GM18519 (cell line): ENCODE measurements at regions not wholly inside any gene's neighbourhood (a gene's known extent, or its start where the extent isn't known, plus 50 kb on each side); places are given as distances from the start of the nearest gene placed in this dataset.

ENCODE experiments used
- ATAC-seq: cut with Tn5 transposase; IDR thresholded peaks from one replicate; pipeline ENCODE4 v1.9.1; 2021; ENCODE audit warnings: mild to moderate bottlenecking, moderate library complexity; ENCODE audit not compliant: unreplicated experiment, low FRiP score

GRCh38 chr10:91035650-91036292 lies 114.9 kb upstream of the ANKRD1 start:
- no peak for ATAC-seq

GRCh38 chr10:91036807-91037411 lies 116.0 kb upstream of the ANKRD1 start:
- no peak for ATAC-seq

- no peak for ATAC-seq
These were observed 118.1 kb upstream of the ANKRD1 start for GRCh38 chr10:91038971-91039370.

DNA sequence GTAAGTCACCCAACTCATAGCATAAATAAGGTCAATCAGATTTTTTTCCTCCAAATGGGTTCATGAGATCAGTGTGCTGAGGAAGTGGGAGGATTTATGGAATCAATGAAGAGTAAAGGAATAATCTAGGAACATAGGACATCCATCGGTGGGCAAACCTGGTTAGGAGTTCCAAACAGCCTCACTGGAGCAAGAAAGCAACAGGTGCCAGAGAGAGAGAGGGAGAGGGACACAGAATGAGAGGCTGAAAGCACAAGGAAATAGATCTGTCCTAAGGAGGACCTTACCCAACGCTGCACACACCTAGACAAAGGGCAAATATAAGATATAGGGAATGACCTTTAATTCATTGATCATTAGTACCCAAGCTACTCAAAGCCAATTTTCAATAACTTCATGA lies 119.5 kb upstream of the ANKRD1 start:
- ATAC-seq: no peak

DNA sequence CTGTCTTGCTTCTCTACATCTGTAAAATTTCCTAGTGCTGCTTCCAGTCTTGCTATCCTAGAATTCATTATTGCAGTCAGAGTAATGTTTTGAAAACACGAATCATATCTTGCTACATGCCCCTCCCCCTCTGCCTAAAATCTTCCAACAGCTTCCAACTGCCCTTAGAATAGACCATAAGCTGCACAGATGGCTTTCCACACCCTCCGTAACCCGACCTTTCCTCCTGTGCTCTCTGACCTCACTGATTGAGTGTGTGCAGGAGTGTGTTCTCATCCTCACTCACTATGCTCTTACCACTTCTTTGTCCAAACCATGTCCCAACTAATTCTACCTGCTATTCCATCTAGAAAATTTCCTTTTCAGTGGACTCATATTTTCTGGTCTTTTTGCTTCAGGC lies 121.2 kb upstream of the ANKRD1 start:
- no peak for ATAC-seq

DNA sequence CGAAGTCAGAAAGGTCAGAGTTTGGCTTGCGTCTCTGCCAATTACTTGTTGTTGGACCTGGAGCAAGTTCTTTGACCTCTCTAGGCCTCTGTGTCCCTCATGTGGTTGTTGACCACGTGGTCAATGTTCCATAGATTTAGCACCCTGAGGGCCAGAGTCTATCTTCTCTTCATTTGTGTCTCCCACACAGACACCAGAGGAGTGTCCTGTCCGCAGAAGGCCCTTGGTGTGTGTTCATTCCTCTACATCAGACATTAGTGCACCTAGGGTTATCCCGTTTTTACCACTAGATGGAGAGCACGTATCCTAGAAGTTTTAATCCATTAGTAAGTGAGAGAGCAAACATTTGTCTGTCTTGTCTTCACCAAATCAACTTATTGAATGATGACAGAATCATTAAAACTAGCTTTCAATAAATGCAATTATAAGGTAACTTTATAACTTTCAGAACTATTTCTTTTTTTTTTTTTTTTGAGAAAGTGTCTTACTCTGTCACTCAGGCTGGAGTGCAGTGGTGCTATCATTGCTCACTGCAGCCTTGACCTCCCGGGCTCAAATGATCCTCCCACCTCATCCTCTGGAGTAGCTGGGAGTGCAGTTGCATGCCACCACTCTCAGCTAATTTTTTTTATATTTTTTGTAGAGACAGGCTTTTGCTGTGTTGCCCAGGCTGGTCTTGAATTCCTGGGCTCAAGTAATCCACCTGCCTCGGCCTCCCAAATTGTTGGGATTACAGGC lies 122.5 kb upstream of the ANKRD1 start:
- no peak for ATAC-seq

- no peak for ATAC-seq
These were observed 126.0 kb upstream of the ANKRD1 start for GRCh38 chr10:91046869-91047268.

DNA sequence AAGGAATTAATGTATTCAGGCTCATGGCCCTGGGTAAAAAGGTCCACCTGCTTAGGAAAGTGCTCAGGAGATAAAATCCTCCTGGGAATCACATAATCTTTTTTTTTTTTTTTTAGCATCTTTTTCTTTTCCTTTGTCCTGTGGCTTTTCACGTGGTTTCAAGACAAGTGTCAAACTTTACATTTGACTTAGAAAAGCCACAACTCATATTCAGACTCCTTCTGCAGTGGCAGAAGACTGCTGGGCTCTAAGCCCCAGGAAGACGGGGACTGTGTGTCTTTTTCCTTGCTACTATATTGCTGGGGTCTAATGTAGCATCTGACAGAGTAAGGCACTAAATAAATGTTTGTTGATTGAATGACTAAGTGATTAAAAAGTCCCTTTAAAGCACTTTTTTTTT lies 127.5 kb upstream of the ANKRD1 start:
- no peak for ATAC-seq

- no peak for ATAC-seq
These were observed 128.6 kb upstream of the ANKRD1 start for GRCh38 chr10:91049296-91049987.

DNA sequence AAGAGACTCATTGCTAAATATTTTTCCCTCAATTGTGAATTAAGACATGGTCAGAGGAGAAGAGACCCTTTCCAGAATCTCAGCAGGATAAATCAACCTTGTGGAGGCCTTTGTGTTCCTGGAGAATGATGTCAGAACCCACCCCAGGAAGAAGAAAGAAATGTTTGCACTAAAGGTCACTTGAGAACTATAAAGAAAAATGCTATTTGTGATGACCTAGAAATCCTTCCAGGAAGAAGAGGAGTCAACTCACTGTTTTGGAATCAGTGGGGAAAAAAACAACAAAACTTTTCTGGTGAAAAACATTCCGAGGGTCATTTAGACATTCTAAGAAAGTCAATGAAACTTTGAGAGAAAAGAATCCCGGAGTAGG lies 129.1 kb upstream of the ANKRD1 start:
- ATAC-seq: no peak

- ATAC-seq: no peak
These were observed 129.6 kb upstream of the ANKRD1 start for GRCh38 chr10:91050371-91051034.

DNA sequence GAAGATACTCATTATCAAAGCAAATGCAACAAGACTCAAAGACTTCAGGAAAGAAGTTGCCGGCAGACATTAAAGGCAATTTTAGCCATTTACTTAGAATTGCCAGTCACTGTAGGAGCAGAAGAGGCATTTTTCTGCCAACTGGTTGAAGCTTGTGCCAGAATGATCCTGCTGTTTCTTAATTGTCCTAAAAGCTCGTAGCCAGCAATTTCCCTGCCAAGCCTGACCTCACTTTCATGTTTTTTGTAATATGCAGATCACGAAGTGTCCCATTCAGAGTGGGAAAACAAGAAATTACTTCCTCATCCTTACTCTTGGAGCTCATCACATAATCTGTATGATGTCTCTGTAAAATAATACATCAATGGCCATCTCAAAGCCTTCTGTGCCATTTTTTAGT lies 130.9 kb upstream of the ANKRD1 start:
- no peak for ATAC-seq

- ATAC-seq: no peak
These were observed 133.4 kb upstream of the ANKRD1 start for GRCh38 chr10:91054325-91054724.

GRCh38 chr10:91061187-91061586 lies 140.3 kb upstream of the ANKRD1 start:
- ATAC-seq: no peak

GRCh38 chr10:91061608-91062007 lies 140.7 kb upstream of the ANKRD1 start:
- no peak for ATAC-seq

DNA sequence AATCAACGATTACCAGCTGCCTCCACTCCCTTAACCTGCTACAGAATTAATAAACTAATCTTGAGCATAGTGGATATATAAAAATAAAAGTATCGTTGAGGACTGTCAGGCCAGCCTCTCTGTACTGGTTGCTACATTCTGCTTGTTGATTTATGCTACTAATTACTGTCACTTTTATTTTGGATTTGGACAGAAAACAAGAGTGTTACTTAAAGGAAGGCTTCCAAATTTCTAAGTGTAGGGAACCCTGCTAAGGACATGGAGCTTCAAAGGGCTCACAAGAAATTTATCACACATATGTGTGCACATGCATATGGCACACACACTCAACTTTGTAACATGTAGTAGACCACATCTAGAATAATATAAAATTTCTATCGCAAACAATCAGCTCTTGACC lies 141.2 kb upstream of the ANKRD1 start:
- ATAC-seq: no peak

DNA sequence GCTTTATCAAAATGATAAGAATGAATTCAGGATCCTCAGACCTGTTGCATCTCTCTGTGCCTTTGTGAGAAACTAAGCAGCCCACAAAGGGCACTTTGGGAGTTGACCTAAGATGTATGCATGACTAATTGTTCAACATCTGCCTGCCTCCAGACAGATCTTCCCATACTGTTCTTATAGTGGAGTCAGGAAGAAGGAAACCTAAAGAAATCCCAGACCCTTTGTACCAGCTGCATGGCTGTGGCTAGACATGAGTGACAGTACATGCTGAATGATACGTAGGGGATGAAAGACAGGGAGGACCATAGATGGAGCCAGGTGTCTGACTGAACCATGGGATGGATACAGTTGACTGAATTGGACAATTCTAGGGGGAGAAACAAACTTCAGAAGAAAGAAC lies 148.7 kb upstream of the PCGF5 start:
- no peak for ATAC-seq

DNA sequence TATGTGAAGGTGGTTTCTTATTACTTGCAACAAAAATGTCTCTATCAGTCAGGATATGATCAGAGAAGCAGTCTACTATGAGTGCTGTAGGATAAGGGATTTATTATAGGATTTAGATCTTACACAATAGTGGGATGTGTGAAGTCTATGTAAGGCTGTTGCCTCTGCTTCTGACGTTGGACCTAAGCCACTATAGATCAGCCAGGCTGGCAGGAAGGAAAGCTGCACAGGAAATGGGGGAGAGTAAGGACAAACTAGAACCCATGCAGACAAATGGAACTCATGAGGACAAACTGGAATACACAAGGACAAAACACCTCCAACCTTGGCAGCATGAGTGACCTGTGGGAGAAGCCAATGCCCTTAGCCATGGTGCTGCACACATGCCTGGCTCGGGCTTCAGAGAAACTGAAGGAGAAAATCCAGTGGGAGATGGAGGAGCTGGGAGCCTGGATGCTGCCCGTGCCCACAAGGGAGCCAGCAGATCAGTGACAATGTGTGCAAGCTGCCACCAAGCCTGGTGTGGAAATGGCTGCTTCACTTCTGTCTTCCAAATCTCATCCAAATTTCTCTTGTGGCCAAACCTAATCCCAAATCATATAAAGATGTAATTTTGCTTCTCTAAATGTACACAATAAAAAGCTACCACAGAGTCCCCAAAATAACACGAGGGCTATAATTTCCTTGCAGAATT lies 147.0 kb upstream of the PCGF5 start:
- no peak for ATAC-seq

GRCh38 chr10:91076991-91077548 lies 143.4 kb upstream of the PCGF5 start:
- ATAC-seq: no peak

DNA sequence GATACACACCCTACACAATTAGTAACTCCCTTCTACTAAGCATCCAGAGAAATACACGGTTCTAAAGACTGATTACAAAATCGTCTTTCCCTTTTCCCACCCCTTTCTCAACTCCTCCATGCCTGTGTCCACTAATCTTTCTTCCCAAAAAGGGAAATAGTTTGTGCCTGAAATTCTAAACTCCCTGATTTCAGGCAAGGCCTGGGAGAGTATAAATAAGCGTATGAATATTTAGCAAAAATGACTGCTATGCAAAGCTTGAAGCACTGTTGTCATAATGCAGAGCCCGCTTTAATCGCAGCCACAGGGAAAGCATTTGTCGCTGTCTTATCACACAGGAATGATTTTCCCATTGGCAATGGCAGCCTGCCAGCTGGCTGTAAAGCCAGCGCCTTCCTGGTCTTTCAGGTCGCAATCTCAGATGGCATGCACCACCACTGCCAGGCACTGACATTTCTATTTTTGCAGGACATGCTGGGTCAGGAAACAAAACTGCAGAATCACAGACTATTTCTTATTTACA lies 142.9 kb upstream of the PCGF5 start:
- no peak for ATAC-seq
